ENCODE measurements at regions not wholly inside any gene's neighbourhood (a gene's known extent, or its start where the extent isn't known, plus 50 kb on each side); places are given as distances from the start of the nearest gene placed in this dataset.

DNA sequence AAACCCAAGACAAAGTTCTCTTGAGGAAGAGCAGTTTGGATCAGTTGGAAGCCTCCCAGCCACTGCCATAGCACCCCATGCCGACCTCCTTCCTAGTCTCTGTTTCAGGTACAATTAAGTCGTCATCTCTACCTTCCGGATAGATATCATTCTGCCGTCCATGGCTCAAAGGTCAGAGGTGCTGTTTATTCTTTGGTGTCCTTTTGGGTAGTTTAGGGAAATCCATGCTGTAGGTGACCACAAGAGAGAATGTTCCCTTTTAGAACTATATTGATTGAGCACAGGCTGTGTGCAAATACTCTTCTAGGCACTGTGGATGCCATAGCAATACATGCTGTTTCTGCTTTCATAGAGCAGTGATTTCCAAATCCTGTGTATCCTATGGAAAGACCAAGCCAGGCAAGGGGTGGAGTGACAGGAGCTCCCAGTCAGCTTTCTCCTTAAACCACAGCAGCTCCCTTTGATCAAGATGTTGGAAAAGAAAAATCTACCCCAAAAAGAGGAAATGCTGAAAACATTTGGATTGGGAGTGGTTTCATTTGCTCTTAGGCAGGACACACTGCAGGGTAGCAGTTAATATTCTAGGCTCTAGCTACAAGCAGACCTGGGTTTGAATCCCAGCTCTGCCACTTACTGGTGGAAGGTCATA lies 127.9 kb downstream of the PALM2AKAP2 start:
- DNase-seq (ENCODE audit: low spot score): no peak
- in situ Hi-C loops (cut with MboI; ENCODE audit: low sequenced_read_pairs, unreplicated experiment): loop anchor here (5.0 kb wide), 1 partner anchor 244 kb away; no protein-coding TSS in a partner anchor
- TF ChIP-seq, protein P1, sequence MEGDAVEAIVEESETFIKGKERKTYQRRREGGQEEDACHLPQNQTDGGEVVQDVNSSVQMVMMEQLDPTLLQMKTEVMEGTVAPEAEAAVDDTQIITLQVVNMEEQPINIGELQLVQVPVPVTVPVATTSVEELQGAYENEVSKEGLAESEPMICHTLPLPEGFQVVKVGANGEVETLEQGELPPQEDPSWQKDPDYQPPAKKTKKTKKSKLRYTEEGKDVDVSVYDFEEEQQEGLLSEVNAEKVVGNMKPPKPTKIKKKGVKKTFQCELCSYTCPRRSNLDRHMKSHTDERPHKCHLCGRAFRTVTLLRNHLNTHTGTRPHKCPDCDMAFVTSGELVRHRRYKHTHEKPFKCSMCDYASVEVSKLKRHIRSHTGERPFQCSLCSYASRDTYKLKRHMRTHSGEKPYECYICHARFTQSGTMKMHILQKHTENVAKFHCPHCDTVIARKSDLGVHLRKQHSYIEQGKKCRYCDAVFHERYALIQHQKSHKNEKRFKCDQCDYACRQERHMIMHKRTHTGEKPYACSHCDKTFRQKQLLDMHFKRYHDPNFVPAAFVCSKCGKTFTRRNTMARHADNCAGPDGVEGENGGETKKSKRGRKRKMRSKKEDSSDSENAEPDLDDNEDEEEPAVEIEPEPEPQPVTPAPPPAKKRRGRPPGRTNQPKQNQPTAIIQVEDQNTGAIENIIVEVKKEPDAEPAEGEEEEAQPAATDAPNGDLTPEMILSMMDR (IDR thresholded peaks at IDR 0.05; ENCODE audit: borderline replicate concordance, control extremely low read depth, extremely low read depth, insufficient read depth, missing control alignments): no peak

DNA sequence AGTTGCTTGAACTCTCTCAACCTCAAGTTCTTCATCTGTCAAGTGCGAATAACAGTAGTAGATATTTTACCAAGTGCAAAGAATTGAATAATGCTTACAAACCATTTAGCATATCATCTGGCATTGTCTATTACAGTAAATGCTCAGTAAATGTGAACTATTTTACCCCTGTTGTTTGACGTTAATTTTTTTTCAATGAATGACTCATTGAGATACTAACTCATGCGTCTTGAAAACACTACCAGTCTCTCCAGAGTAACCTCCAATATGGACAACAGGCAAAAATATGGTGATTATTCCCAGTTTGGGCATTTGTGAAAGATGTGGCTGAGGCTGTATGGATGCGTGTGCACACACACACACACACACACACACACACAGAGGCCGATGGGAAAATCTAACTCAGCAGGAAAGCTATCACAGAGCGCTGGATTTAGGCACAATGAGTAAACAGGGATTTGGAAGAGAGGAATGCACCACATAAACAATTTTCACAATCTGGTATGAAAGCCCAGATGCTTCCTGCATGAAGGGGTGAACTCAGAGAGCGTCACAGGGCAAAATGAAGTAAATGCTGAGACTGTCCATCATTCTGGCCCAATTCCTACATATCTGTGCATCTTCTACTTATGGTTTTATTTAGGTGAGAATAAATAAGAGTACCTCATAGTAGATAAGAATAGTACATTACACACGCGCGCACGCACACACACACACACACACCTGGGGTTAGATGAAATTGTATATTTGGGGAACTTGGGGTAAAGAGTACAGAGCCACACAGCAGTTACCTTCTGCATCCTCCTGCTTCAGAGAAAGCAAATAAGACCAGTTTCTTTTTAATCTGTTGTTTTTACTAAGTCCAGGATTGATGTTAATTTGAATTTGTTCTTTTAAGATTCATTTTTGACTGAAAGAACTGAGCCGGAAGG lies 128.7 kb downstream of the PALM2AKAP2 start:
- in situ Hi-C loops (cut with MboI; ENCODE audit: low sequenced_read_pairs, unreplicated experiment): loop anchor here (5.0 kb wide), 1 partner anchor 244 kb away; no protein-coding TSS in a partner anchor
- no peak for DNase-seq (ENCODE audit: low spot score)
- TF ChIP-seq, protein P1 (IDR thresholded peaks at IDR 0.05; ENCODE audit: borderline replicate concordance, control extremely low read depth, extremely low read depth, insufficient read depth, missing control alignments): no peak

DNA sequence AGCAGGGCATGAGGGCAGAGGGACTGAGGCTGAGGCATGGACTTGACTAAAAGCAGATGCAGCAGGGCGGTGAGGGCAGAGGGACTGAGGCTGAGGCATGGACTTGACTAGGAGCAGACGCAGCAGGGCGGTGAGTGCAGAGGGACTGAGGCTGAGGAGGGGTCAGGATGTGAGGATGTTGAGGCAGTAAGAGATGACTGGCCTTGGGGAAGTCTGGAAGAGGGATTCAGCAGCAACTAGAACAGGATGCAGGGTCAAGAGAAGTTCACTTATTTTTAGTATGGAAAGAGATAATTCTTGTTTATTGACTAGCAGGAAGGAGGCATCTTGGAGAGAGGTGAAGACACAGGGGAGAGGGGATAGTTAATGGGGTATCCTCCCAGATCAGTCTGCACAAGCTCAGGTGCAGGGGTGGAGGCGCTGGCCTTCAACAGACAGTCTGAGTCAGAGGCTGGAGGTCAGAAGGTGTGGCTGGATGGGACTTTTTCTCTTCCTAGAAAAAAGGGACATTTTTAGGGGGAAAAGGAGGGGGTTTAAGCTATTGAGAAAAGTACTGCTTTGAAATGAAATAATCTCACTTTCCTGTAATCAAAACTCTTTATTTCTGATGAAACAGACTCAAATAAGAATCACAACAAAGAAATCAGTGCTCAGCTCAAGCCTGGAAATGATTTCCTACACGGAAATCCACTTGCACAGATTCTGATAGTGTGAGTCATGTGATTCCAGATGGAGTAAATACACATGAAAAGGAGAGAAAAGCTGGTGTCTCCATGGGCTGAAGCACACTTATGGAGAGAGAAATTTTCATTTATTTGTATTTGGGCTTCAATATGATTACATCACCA lies 130.9 kb downstream of the PALM2AKAP2 start:
- TF ChIP-seq, protein P1 (IDR thresholded peaks at IDR 0.05; ENCODE audit: borderline replicate concordance, control extremely low read depth, extremely low read depth, insufficient read depth, missing control alignments): no peak
- DNase-seq (ENCODE audit: low spot score): no peak
- in situ Hi-C loops (cut with MboI; ENCODE audit: low sequenced_read_pairs, unreplicated experiment): loop anchor here (5.0 kb wide), 1 partner anchor 61 kb away; no protein-coding TSS in a partner anchor

DNA sequence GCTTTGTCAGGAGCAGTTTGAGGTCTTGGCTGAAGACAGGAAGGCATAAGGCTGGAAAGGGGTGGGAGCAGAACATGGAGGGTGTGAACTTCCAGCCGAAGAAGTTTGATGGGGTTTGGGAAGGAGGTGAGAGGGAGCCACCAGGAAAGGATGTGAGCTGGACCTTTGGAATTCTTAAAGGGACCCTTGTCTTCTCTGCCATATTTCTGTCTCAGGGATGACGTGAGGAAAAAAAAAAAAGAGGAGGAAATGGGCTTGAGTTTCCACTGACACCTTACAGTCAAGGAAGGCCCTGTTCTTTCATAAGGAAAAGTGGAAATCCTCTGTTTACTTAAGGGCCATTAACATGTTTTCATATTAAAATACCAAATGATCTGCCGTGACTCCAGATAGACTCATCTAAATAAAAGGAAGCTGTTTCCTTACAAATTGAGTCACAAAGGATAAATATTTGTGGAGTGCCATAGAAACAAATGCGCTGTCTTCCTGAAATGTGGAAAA lies 132.1 kb downstream of the PALM2AKAP2 start:
- TF ChIP-seq, protein P1 (IDR thresholded peaks at IDR 0.05; ENCODE audit: borderline replicate concordance, control extremely low read depth, extremely low read depth, insufficient read depth, missing control alignments): no peak
- DNase-seq (ENCODE audit: low spot score): no peak
- in situ Hi-C loops (cut with MboI; ENCODE audit: low sequenced_read_pairs, unreplicated experiment): loop anchor here (5.0 kb wide), 1 partner anchor 60 kb away; no protein-coding TSS in a partner anchor

DNA sequence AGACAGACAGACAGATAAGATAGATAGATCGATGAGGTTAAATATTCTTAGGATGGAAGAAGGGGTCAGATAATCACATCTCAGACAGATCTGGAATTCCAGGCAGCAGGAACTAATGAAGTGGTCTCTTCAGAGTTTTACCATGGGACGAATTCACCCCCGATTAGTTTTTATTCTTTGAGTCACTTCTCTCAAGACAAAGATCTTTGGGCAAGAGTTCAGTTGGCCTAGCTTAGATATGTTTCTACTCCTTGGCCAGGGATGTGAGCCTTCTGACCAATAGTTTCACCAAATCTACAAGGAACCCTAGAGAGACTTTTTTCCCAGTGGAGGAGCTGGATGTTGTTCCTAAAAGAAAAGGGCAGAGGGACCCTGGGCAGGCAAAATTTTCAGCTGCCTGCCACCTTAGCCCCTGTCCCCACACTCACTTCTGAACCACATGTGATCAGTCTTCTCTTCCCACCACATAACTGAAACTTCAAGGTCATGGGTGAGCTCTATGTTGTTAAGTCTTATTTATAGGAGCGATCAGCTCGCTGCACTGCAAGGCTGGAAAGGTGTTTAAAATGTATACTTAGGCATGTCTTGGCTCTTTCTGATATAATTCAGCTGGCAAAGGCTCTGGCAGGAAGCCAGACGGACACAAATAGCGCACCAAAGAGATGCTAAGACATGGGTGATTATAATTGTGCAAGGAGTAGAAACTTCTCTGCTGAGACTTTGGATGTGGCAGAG lies 132.9 kb downstream of the PALM2AKAP2 start:
- in situ Hi-C loops (cut with MboI; ENCODE audit: low sequenced_read_pairs, unreplicated experiment): loop anchor here (5.0 kb wide), 1 partner anchor 59 kb away; no protein-coding TSS in a partner anchor
- TF ChIP-seq, protein P1 (IDR thresholded peaks at IDR 0.05; ENCODE audit: borderline replicate concordance, control extremely low read depth, extremely low read depth, insufficient read depth, missing control alignments): no peak
- DNase-seq (ENCODE audit: low spot score): no peak

All from GM13976 (cell line).